ENCODE measurements at regions not wholly inside any gene's neighbourhood (a gene's known extent, or its start where the extent isn't known, plus 50 kb on each side); places are given as distances from the start of the nearest gene placed in this dataset.

- Histone ChIP-seq H3K9me2 (ENCODE audit: insufficient read depth, low read length) (no peaks in the 10 kb centered on the region), H3K27ac (ENCODE audit: low read length) (no peak overlapping the region), H3K27me3 (ENCODE audit: insufficient read depth, low read depth, low read length) (no peaks in the 10 kb centered on the region), H3K4me2 (ENCODE audit: low read length) (no peak overlapping the region), H3K9me3 (ENCODE audit: low read length) (no peaks in the 10 kb centered on the region), H3K4me3 (ENCODE audit: low read length) (no peak overlapping the region), H3K36me3 (ENCODE audit: insufficient read depth, low read length) (no peaks in the 10 kb centered on the region), H4K20me1 (ENCODE audit: insufficient read depth) (no peaks in the 10 kb centered on the region), H3K79me2 (replicated peaks; ENCODE audit: insufficient read depth, low read length) (no peaks in the 10 kb centered on the region), H3F3A (ENCODE audit: insufficient read depth, low read length, poor library complexity, severe bottlenecking) (no peaks in the 10 kb centered on the region), H2AFZ (ENCODE audit: low read depth, low read length) (no peak overlapping the region), H3K9ac (ENCODE audit: low read length) (no peak overlapping the region)
- TF ChIP-seq EP300 (conservative IDR thresholded peaks at IDR 0.05; ENCODE audit: poor library complexity, severe bottlenecking): no peak
These were observed 94.4 kb upstream of the CIBAR2 start for GRCh38 chr16:85206472-85207356.

- Histone ChIP-seq H3K9ac (ENCODE audit: low read length) (no peak overlapping the region), H3K36me3 (ENCODE audit: insufficient read depth, low read length) (no peaks in the 10 kb centered on the region), H3K27me3 (ENCODE audit: insufficient read depth, low read depth, low read length) (no peaks in the 10 kb centered on the region), H3K9me3 (ENCODE audit: low read length) (no peaks in the 10 kb centered on the region), H3F3A (ENCODE audit: insufficient read depth, low read length, poor library complexity, severe bottlenecking) (no peaks in the 10 kb centered on the region), H3K79me2 (replicated peaks; ENCODE audit: insufficient read depth, low read length) (no peaks in the 10 kb centered on the region), H3K4me2 (ENCODE audit: low read length) (no peak overlapping the region), H3K27ac (ENCODE audit: low read length) (no peak overlapping the region), H3K4me3 (ENCODE audit: low read length) (no peak overlapping the region), H2AFZ (ENCODE audit: low read depth, low read length) (no peak overlapping the region), H3K9me2 (ENCODE audit: insufficient read depth, low read length) (no peaks in the 10 kb centered on the region), H4K20me1 (ENCODE audit: insufficient read depth) (no peaks in the 10 kb centered on the region)
- TF ChIP-seq EZH2 (IDR thresholded peaks at IDR 0.05; ENCODE audit: borderline replicate concordance, insufficient read depth, low read length, poor library complexity, severe bottlenecking) (no peak), SMC3 (conservative IDR thresholded peaks at IDR 0.05; ENCODE audit: poor library complexity) (no peak), RAD21 (conservative IDR thresholded peaks at IDR 0.05) (no peak), EP300 (conservative IDR thresholded peaks at IDR 0.05; ENCODE audit: poor library complexity, severe bottlenecking) (no peak), POLR2AphosphoS5 (IDR thresholded peaks at IDR 0.05) (no peak), CTCF (IDR thresholded peaks at IDR 0.05; ENCODE audit: poor library complexity, severe bottlenecking) (no peak), TAF1 (IDR thresholded peaks at IDR 0.05; ENCODE audit: low read depth) (no peak), REST (IDR thresholded peaks at IDR 0.05; ENCODE audit: borderline replicate concordance) (no peak), MXI1 (conservative IDR thresholded peaks at IDR 0.05; ENCODE audit: poor library complexity, severe bottlenecking) (no peak)
These were observed 95.2 kb upstream of the CIBAR2 start for GRCh38 chr16:85207357-85207921.
